CD4-positive, CD25-positive, alpha-beta regulatory T cell (primary cell): ENCODE measurements at regions not wholly inside any gene's neighbourhood (a gene's known extent, or its start where the extent isn't known, plus 50 kb on each side); places are given as distances from the start of the nearest gene placed in this dataset.

ENCODE experiments used
- ATAC-seq, 2 donors: fragments of 150-1000 bp; cut with Tn5 transposase; one replicate each; pipeline ENCODE4 v1.10.0; 2021; ENCODE audit warnings: low read depth in 2 of 2, moderate number of reproducible peaks in 2 of 2, moderate library complexity in 1 of 2
- DNase-seq, 3 donors: peaks; one replicate each; pipeline versions ENCODE4 v3.0.0 to v3.0.0-alpha.2; 2012 to 2022; ENCODE audit warnings: mixed read lengths in 1 of 3
- H3K27ac ChIP-seq: one replicate; pipeline ENCODE4 v1.7.0; 2013; ENCODE audit warnings: mild to moderate bottlenecking, low read length; ENCODE audit not compliant: insufficient read depth, poor library complexity, severe bottlenecking
- H3K27me3 ChIP-seq: one replicate; pipeline ENCODE4 v1.7.0; 2013; ENCODE audit warnings: low read length; ENCODE audit not compliant: control insufficient read depth, insufficient read depth
- H3K36me3 ChIP-seq: one replicate; pipeline ENCODE4 v1.7.0; 2013; ENCODE audit warnings: mild to moderate bottlenecking, low read length, moderate library complexity; ENCODE audit not compliant: control insufficient read depth, insufficient read depth
- H3K4me1 ChIP-seq: 2 replicates; pipeline ENCODE4 v1.7.0; 2013; ENCODE audit warnings: mild to moderate bottlenecking, low read length; ENCODE audit not compliant: insufficient read depth, control insufficient read depth, poor library complexity, severe bottlenecking
- H3K4me3 ChIP-seq: one replicate; pipeline ENCODE4 v1.7.0; 2013; ENCODE audit warnings: low read depth, mild to moderate bottlenecking, low read length, moderate library complexity
- H3K9me3 ChIP-seq, 2 experiments: 1 replicate in 1 of 2; 2 replicates in 1 of 2; pipeline ENCODE4 v1.7.0; 2013; ENCODE audit warnings: low read length in 2 of 2, mild to moderate bottlenecking in 1 of 2, moderate library complexity in 1 of 2; ENCODE audit not compliant: control insufficient read depth in 2 of 2
- H3K27ac Mint-ChIP-seq, 3 donors: one replicate each; pipeline ENCODE4 v1.8.0; 2020 to 2022; ENCODE audit warnings: mild to moderate bottlenecking in 3 of 3, mixed read lengths in 3 of 3, moderate library complexity in 2 of 3
- H3K27me3 Mint-ChIP-seq: one replicate; pipeline ENCODE4 v1.8.0; 2022; ENCODE audit warnings: mild to moderate bottlenecking, mixed read lengths
- H3K36me3 Mint-ChIP-seq: one replicate; pipeline ENCODE4 v1.8.0; 2020; ENCODE audit warnings: mixed read lengths
- H3K4me1 Mint-ChIP-seq, 4 donors: one replicate each; pipeline ENCODE4 v1.8.0; 2020 to 2022; ENCODE audit warnings: mixed read lengths in 4 of 4, mild to moderate bottlenecking in 1 of 4
- H3K4me3 Mint-ChIP-seq, 4 donors: one replicate each; pipeline ENCODE4 v1.8.0; 2020 to 2022; ENCODE audit warnings: mild to moderate bottlenecking in 4 of 4, mixed read lengths in 4 of 4, moderate library complexity in 3 of 4
- H3K9me3 Mint-ChIP-seq, 7 donors: one replicate each; pipeline ENCODE4 v1.8.0; 2020 to 2022; ENCODE audit warnings: mixed read lengths in 7 of 7, mild to moderate bottlenecking in 3 of 7, moderate library complexity in 2 of 7

GRCh38 chr6:91013511-91013910 is 426.6 kb upstream of the MAP3K7 start:
- H3K4me1 ChIP-seq: no peaks in the 10 kb centered on the region
- H3K9me3 Mint-ChIP-seq: peaks cover 0 to 6% (median 0%) of the 10 kb centered on the region in 7 donors
- H3K27ac Mint-ChIP-seq: no peak overlapping the region
- no peaks in the 10 kb centered on the region for H3K36me3 Mint-ChIP-seq
- no peaks in the 10 kb centered on the region for H3K4me1 Mint-ChIP-seq
- H3K36me3 ChIP-seq: no peaks in the 10 kb centered on the region
- no peak for DNase-seq
- no peaks in the 10 kb centered on the region for H3K9me3 ChIP-seq
- ATAC-seq: no peak
- no peaks in the 10 kb centered on the region for H3K27me3 Mint-ChIP-seq
- H3K27me3 ChIP-seq: no peaks in the 10 kb centered on the region
- H3K27ac ChIP-seq: no peak overlapping the region
- H3K4me3 ChIP-seq: no peak overlapping the region
- no peak overlapping the region for H3K4me3 Mint-ChIP-seq

DNA sequence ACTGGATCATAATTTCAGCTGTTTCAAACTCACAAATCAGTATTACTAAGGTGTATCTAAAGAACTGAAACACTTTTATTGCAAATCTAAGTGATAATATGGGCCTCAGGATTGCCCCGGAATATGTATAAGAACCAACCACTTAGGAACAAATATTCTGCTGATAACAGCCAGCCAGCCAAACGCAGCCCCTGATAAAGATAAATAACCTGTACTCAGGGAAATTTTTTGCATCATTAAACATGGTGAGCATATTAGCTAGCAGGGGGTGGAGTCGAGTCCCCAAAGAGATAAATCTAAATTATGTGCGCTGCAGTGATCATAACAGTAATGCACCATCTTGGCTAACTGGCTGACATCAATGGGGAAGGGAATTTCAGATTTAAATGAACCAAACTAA is 410.2 kb upstream of the MAP3K7 start:
- Mint-ChIP-seq H3K27ac (no peak overlapping the region), H3K4me1 (no peaks in the 10 kb centered on the region), H3K36me3 (no peaks in the 10 kb centered on the region), H3K9me3 (no peaks in the 10 kb centered on the region), H3K4me3 (no peak overlapping the region), H3K27me3 (no peaks in the 10 kb centered on the region)
- H3K27ac ChIP-seq: no peak overlapping the region
- H3K36me3 ChIP-seq: no peaks in the 10 kb centered on the region
- no peaks in the 10 kb centered on the region for H3K4me1 ChIP-seq
- ATAC-seq (no peak), DNase-seq (no peak)
- H3K27me3 ChIP-seq: no peaks in the 10 kb centered on the region
- H3K4me3 ChIP-seq: no peak overlapping the region
- no peaks in the 10 kb centered on the region for H3K9me3 ChIP-seq

- Mint-ChIP-seq H3K9me3 (no peaks in the 10 kb centered on the region), H3K27ac (no peak overlapping the region), H3K36me3 (no peaks in the 10 kb centered on the region), H3K4me3 (no peak overlapping the region), H3K4me1 (no peaks in the 10 kb centered on the region), H3K27me3 (no peaks in the 10 kb centered on the region)
- Histone ChIP-seq H3K27me3 (no peaks in the 10 kb centered on the region), H3K36me3 (no peaks in the 10 kb centered on the region), H3K9me3 (no peaks in the 10 kb centered on the region), H3K27ac (no peak overlapping the region), H3K4me3 (no peak overlapping the region), H3K4me1 (no peaks in the 10 kb centered on the region)
- ATAC-seq: no peak
- DNase-seq: no peak
These were observed 406.9 kb upstream of the MAP3K7 start for GRCh38 chr6:90993770-90994169.

- H3K9me3 Mint-ChIP-seq: no peaks in the 10 kb centered on the region
- H3K9me3 ChIP-seq: no peaks in the 10 kb centered on the region
- ATAC-seq (no peak), DNase-seq (no peak)
- no peaks in the 10 kb centered on the region for H3K4me1 Mint-ChIP-seq
- no peak overlapping the region for H3K4me3 Mint-ChIP-seq
- no peak overlapping the region for H3K27ac Mint-ChIP-seq
- no peaks in the 10 kb centered on the region for H3K36me3 ChIP-seq
- no peaks in the 10 kb centered on the region for H3K27me3 ChIP-seq
- H3K27ac ChIP-seq: no peak overlapping the region
- no peaks in the 10 kb centered on the region for H3K27me3 Mint-ChIP-seq
- H3K36me3 Mint-ChIP-seq: no peaks in the 10 kb centered on the region
- no peak overlapping the region for H3K4me3 ChIP-seq
- H3K4me1 ChIP-seq: no peaks in the 10 kb centered on the region
These were observed 402.9 kb upstream of the MAP3K7 start for GRCh38 chr6:90989763-90990162.

- no peaks in the 10 kb centered on the region for H3K36me3 Mint-ChIP-seq
- no peaks in the 10 kb centered on the region for H3K27me3 Mint-ChIP-seq
- H3K4me3 Mint-ChIP-seq: no peak overlapping the region
- DNase-seq (no peak), ATAC-seq (no peak)
- H3K4me3 ChIP-seq: no peak overlapping the region
- H3K27ac Mint-ChIP-seq: no peak overlapping the region
- H3K27me3 ChIP-seq: no peaks in the 10 kb centered on the region
- H3K4me1 Mint-ChIP-seq: no peaks in the 10 kb centered on the region
- H3K27ac ChIP-seq: no peak overlapping the region
- no peaks in the 10 kb centered on the region for H3K4me1 ChIP-seq
- no peaks in the 10 kb centered on the region for H3K36me3 ChIP-seq
- H3K9me3 Mint-ChIP-seq: no peaks in the 10 kb centered on the region
- H3K9me3 ChIP-seq: no peaks in the 10 kb centered on the region
These were observed 397.2 kb upstream of the MAP3K7 start for GRCh38 chr6:90984066-90984465.

DNA sequence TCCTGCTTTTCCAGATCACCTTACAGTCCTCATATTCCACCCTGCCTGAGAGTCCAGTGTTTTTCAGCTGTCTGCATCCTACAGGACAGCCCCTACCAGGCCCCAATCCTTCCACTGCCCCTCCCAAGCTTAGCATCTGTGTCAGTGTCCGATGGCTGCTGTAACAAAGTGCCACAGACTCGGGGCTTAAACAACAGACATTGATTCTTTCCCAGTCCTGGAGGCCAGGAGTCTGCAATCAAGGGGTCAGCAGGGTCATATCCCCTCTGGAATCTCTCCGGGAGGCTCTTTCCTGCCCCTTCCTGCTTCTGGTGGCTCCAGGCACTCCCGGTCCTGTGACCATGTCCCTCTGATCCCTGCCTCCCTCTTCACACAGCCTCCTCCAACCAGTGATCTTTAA is 396.6 kb upstream of the MAP3K7 start:
- Mint-ChIP-seq H3K4me1 (no peaks in the 10 kb centered on the region), H3K4me3 (no peak overlapping the region), H3K27me3 (no peaks in the 10 kb centered on the region), H3K27ac (no peak overlapping the region), H3K36me3 (no peaks in the 10 kb centered on the region), H3K9me3 (no peaks in the 10 kb centered on the region)
- no peaks in the 10 kb centered on the region for H3K4me1 ChIP-seq
- H3K27me3 ChIP-seq: no peaks in the 10 kb centered on the region
- H3K27ac ChIP-seq: no peak overlapping the region
- H3K4me3 ChIP-seq: no peak overlapping the region
- no peak for ATAC-seq
- H3K36me3 ChIP-seq: no peaks in the 10 kb centered on the region
- no peaks in the 10 kb centered on the region for H3K9me3 ChIP-seq
- no peak for DNase-seq

GRCh38 chr6:90982581-90982980 is 395.7 kb upstream of the MAP3K7 start:
- no peak for DNase-seq
- H3K36me3 ChIP-seq: no peaks in the 10 kb centered on the region
- H3K4me3 Mint-ChIP-seq: no peak overlapping the region
- H3K27ac Mint-ChIP-seq: no peak overlapping the region
- no peaks in the 10 kb centered on the region for H3K27me3 Mint-ChIP-seq
- no peaks in the 10 kb centered on the region for H3K9me3 Mint-ChIP-seq
- no peaks in the 10 kb centered on the region for H3K4me1 ChIP-seq
- no peaks in the 10 kb centered on the region for H3K36me3 Mint-ChIP-seq
- no peaks in the 10 kb centered on the region for H3K9me3 ChIP-seq
- ATAC-seq: no peak
- no peak overlapping the region for H3K4me3 ChIP-seq
- H3K4me1 Mint-ChIP-seq: no peaks in the 10 kb centered on the region
- no peaks in the 10 kb centered on the region for H3K27me3 ChIP-seq
- no peak overlapping the region for H3K27ac ChIP-seq

DNA sequence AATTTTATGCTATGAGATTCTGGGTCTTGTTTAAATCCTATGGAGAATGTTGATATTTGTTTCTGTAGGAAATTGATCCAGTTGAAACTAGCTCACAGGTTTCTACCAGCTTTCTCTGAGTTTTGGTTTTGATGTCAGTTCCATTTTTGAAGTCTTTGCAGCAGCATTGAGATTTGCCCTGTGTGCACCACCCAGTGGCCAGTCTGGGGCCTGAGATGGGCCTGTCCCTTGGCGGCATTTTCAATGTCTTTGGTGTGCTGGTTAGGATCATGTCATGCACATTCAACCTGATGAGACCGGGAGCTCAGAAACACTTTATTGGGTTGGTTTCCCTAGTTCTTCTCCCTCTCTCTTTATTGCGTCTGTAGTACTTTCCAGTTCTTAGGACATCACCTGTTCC is 395.2 kb upstream of the MAP3K7 start:
- no peak for ATAC-seq
- Histone ChIP-seq H3K27me3 (no peaks in the 10 kb centered on the region), H3K4me1 (no peaks in the 10 kb centered on the region), H3K4me3 (no peak overlapping the region), H3K9me3 (no peaks in the 10 kb centered on the region), H3K36me3 (no peaks in the 10 kb centered on the region), H3K27ac (no peak overlapping the region)
- H3K36me3 Mint-ChIP-seq: no peaks in the 10 kb centered on the region
- no peaks in the 10 kb centered on the region for H3K27me3 Mint-ChIP-seq
- DNase-seq: no peak
- H3K4me1 Mint-ChIP-seq: no peaks in the 10 kb centered on the region
- no peaks in the 10 kb centered on the region for H3K9me3 Mint-ChIP-seq
- H3K27ac Mint-ChIP-seq: no peak overlapping the region
- H3K4me3 Mint-ChIP-seq: no peak overlapping the region
